ENCODE measurements at regions not wholly inside any gene's neighbourhood (a gene's known extent, or its start where the extent isn't known, plus 50 kb on each side); places are given as distances from the start of the nearest gene placed in this dataset.

DNA sequence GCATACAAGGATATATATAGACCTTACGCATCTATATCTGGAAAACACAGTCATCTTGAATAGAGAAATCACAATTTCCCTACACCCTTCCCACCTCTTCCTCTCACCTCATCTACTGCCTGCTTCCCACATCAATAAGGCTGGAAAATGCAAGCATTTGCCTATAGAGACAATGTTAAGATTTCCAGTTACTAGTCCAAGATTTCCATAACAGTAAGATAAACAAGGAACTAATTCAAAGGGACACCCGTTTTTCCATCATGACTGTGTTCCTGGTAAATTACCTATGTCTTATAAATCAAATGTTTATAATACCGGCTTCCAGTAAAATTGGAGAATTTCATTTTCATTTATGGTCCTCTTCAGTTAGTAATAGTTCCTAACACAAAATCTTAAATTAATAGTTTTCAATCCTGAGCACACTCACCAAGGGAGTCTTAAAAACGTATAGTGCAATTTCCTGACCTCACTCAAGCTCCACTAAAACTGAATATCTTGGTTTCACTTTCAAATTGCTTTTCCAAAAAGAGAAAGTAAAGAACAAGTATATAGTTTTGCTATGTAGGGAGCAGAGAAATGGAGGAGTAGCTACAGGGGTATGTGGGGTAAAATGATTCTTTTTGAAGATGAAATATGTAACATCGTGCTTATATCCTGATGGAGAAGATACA lies 398.7 kb downstream of the PLPP3 start:
- no peak for DNase-seq

DNA sequence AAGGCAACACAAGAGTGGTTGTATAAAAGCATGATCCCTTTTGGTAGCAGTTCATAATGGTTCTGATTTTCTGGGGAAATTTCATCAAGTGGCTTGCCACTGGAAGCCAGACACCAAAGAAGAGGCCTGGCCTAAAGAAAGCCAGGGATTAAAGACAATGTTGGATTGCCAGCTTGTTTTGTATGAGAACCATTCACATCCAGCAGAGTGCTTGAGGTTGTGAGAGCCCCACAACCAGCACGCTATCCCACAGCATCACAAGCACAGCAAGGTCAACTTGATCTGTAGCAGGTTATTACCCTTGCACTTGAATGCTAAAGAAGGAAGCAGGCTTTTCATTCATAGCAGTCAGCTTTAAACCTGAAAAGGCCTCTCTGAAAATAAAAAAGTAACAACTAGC lies 399.8 kb downstream of the PLPP3 start:
- no peak for DNase-seq

- no peak for DNase-seq
These were observed 404.2 kb downstream of the PLPP3 start for GRCh38 chr1:56175211-56175610.

DNA sequence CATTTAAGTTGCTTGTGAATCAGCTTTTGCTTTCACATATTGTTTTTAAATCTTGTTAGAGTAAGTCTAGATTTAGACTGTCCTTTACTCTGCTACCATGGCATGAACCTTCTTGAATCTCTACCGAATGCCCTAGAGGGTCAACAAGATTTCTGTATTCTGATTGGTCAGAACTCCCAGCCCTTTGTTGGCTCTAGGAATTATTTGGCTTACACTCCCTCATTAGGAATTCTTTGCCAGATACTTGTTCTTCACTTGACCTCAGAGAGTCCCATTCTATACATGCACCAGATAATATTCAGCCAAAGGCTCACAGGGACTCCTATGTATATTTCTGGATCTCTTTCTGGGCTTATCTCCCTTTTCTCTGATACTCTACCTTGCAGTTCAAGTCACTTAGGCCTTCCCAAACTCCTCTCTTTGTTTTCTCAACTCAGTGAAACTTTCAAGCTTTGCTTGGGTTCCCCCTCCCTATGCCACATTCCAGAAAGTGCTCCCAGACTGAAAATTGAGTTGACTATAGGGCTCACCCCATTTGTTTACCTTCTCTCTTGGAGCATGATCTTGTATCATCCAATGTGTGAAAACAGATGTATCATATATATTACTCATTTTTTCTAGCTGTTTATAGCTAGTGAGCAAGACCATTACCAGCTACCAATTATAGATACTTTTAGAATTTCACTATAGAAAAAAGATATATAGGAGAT lies 405.0 kb downstream of the PLPP3 start:
- no peak for DNase-seq

DNA sequence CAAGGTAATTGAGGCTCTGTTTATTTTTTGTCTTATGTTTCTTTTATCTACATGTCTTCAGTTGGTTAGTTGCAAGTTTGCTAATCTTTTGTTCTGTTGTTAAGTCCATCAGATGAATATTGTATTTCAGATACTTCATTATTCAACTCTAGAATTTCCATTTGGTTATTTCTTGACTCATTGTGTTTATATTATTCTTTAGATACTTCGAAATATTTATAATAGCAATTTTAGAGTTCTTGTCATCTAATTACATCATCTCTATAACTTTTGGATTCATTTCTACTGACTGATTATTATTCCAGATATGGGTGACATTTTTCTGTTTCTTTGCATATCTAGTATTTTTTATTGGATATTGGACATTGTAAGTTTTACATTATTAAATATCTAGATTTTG lies 405.6 kb downstream of the PLPP3 start:
- DNase-seq = no peak

DNA sequence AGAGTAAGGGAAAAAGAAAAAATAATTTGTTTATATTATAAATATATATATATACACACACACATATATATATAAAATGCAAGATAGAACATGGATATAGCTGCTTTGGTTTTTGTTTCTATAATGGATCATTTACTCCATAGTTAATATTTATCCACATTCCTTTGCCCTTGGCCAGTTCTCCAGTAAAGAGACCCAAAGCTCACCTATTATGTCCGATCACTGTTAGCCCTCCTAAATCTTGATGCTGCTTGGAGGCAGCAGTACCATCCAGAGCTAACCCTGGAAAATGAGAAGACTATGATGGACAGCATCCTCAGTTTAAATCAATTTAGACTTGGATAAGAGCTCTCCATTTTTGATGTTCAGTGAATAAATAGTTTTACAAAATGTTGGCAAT lies 407.7 kb downstream of the PLPP3 start:
- DNase-seq = no peak

DNA sequence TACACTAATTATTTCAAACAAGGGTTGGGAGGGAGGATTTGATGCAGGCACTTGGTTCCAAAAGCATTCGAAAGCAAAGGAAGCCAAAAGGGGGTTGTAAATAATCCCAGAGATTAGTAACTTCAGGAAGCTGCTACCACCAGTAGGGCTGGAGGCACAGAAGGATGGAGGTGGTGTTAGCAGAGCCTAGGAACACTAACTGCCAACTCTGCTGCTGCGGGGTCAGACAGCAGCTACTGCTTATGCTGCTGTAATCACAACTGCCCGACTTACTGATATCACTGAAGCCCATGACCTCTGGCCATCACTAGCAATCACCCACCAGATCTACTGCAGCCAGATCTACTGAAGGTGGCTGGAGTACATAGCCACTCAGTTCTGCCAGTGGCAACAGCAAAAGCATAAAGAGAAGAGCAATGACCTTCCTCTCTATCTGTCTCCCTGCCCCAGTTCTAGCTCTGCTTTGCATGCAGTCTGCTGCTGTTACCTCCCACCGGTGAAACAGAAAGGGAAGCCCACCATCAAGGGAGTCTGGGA lies 408.5 kb downstream of the PLPP3 start:
- no peak for DNase-seq

GRCh38 chr1:56169856-56170255 lies 409.5 kb downstream of the PLPP3 start:
- no peak for DNase-seq

DNA sequence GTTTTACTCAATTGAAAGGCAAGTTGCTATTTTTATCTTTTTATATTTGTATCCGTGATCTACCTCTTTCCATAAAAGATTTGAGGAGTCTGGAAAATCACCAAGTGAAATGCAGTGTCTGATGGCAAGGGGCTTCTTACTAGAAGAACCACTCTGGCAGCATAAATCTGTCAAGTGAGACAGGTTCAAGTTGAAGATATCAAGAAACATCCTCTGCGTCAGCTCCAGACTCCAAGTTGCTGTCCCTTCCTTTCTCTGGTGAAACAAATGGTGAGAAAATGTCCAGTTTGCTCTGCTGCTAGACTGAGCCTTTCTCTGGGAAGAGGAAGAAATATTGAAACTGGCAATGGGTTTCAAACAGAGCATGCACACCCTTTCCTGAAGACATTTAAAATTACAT lies 411.2 kb downstream of the PLPP3 start:
- DNase-seq = no peak

- no peak for DNase-seq
These were observed 411.8 kb downstream of the PLPP3 start for GRCh38 chr1:56167596-56167995.

- DNase-seq = no peak
These were observed 418.5 kb downstream of the PLPP3 start for GRCh38 chr1:56160773-56161315.

DNA sequence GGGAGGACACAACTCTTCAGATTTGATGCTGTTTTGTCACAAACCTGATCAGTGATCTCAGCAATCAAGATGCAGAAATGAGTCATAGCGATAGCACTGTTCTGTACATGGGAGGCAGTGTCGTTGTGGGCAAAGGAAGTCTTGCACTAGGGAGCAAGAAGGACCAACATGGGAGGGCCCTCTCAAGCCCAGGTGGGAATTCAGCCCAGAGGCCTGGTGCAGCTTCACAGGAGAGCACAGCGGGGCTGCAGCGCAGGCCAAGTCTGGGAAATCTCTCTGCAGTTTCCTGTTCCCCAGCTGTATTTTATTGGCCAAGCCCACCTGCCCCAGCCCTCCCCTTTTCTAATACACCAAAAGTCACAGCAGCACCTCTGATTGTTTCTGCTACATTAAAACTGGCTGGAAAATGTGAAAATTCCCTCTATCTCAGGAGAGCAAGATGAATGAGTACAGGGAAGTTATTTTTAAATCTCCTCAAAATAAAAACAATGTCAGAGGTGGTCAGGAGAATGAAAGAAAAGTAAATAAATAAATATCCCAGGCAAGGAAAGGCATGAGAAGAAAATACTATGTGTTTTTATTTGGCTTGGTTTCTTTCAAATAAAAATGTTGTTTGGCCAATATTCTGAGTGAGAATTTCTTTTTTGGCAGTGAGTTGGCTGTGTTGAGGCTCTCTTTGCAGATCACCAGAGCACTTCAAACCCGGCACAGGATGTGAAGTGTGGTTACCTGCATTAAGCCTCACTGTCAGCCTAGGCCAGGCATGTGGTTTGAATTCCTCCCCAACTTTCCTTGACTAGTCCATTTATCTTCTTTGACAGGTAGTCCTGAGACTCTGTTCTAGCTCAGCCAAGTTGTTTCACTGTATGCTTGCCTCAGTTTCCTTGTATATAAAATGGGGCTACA lies 422.1 kb downstream of the PLPP3 start:
- DNase-seq = no peak

- DNase-seq = no peak
These were observed 426.1 kb downstream of the PLPP3 start for GRCh38 chr1:56153276-56153675.

GRCh38 chr1:56152635-56153034 lies 426.7 kb downstream of the PLPP3 start:
- no peak for DNase-seq

DNA sequence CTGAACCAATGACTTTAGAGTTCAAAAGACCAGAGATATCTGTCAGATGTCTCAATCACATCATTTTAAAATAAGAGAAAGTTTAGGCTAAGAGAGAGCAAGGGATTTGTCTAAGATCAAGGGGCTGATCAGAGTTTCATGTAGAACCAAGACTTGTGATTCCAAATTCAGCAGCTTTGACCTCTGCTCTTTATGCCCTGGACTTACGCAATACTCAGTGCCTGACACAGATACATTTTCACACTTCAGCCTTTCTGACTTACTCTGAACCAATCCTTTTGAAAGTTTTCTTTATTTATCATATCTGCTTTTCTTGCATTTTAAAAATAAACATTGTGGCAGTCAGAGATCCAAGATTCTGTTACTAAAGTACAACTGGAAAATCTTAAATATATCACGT lies 428.0 kb downstream of the PLPP3 start:
- no peak for DNase-seq

DNA sequence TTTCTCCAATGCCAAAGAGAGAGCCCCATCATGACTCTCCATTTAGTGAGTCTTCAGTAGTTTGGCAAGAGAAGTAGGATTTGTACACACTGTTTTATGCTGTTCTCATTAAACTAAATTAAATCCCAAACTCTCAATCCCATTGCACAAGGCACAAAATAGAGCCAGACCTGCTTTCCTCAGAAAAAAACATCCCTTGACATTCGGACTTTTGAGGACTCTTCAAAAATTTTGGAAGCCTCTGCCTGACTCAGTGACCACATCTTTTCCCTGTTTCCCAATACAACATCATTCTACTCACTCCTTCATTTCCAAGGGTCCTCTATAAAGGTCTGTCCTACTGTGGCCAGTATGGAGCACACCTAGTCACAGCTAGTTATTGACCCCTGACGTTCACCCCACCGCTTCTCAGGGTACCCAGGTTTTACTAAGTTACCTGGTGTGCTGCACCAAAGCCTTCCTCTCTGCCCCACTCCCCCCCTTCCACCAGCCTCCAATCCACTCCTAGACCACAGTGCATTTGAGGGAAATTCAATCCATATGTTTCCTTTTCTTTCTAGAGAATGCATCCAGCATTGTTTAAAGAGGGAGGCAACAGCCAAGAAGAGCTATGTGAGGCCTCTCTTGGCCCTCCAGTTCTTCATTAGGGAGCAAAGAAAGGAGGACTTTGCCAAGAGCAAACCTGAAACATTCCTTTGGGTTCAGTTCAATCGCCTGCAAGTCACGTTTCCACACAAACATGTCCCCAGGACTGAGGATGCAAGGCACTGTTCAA lies 428.7 kb downstream of the PLPP3 start:
- no peak for DNase-seq

DNA sequence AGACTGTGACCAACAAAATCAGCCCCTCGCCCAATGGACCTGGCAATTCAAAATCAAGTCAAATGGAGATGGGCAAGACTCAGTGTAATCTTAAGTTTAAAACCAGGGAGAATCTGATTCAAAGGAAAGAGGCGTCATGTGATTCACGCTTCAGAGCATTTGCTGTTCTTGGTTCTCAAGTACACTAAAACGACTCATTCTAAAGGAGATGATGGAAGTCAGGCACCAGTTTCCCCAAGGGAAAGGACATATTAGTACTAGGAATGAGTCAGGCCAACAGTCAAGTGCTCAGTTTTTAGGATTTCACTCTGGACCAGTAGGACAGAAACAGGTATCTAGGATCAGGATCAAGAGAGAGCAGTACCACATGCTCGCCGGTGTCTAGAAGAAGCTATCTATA lies 429.6 kb downstream of the PLPP3 start:
- DNase-seq = no peak

- no peak for DNase-seq
These were observed 430.8 kb downstream of the PLPP3 start for GRCh38 chr1:56148326-56149193.

DNA sequence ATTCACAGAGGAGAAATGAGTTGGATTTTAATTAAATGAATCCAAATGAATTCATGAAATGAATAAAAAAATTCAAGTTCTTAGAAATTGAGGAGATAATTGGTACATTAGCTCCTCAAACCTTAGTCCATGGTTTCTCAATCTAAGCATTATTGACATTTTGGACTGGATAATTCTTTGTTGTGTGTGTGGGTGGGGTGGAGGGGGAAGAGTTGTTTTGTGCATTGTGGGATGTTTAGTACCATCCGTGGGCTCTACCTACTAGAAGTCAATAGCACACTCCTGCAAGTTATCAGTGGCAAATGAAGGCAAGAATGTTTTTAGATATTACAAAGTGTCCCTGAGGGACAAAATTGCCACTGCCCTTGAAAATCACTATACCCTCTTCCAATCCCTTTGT lies 431.9 kb downstream of the PLPP3 start:
- DNase-seq = no peak

DNA sequence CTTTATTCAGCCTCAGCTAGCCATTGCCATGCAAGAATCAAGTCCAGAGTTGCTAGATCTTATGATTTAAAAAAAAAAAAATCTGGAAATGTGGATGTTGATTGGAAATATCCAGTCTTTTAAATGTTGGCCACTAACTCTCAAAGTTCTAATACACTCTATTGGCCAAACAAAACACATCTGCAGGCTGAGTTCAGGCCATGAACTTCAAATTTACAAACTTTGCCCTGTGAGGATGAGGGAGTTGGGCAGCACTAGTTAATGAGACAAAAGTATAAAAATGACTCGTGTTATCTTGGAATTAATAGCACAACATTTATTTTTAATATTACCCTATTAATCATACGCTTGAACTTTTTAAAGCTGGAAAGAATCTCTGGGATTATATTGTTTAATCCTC lies 432.3 kb downstream of the PLPP3 start:
- no peak for DNase-seq

GRCh38 chr1:56146449-56146848 lies 432.9 kb downstream of the PLPP3 start:
- no peak for DNase-seq

Data from CD4-positive, alpha-beta T cell treated with Interleukin-4 for 1 hour (primary cell).